Osteoblast (primary cell): ENCODE measurements at regions not wholly inside any gene's neighbourhood (a gene's known extent, or its start where the extent isn't known, plus 50 kb on each side); places are given as distances from the start of the nearest gene placed in this dataset.

ENCODE experiments used
- DNase-seq: peaks from one replicate; pipeline ENCODE4 v3.0.0; 2011; ENCODE audit warnings: low spot score, mixed read lengths; ENCODE audit not compliant: insufficient read length; ENCODE audit errors: missing footprints
- H2AFZ ChIP-seq: 2 replicates; pipeline ENCODE4 v1.6.0; 2011; ENCODE audit warnings: mild to moderate bottlenecking, low read length
- H3K27ac ChIP-seq: 2 replicates; pipeline ENCODE4 v1.5.1; 2011; ENCODE audit warnings: mild to moderate bottlenecking, low read depth, low read length, moderate library complexity
- H3K27me3 ChIP-seq: 2 replicates; pipeline ENCODE4 v1.6.0; 2012; ENCODE audit warnings: mild to moderate bottlenecking, control low read depth, inconsistent platforms, low read length, moderate library complexity; ENCODE audit not compliant: insufficient read depth
- H3K36me3 ChIP-seq: 2 replicates; pipeline ENCODE4 v1.5.1; 2011; ENCODE audit warnings: mild to moderate bottlenecking, low read length, control low read depth, moderate library complexity; ENCODE audit not compliant: insufficient read depth
- H3K4me1 ChIP-seq: 2 replicates; pipeline ENCODE4 v1.5.1; 2011; ENCODE audit warnings: mild to moderate bottlenecking, low read length, control low read depth, moderate library complexity; ENCODE audit not compliant: insufficient read depth
- H3K4me2 ChIP-seq: 2 replicates; pipeline ENCODE4 v1.6.0; 2011; ENCODE audit warnings: mild to moderate bottlenecking, low read length; ENCODE audit not compliant: insufficient read depth
- H3K4me3 ChIP-seq: fragments of 200-600 bp; sonication (generic); 3 replicates; pipeline ENCODE4 v1.5.1; 2012; ENCODE audit warnings: mild to moderate bottlenecking, low read length, inconsistent platforms; ENCODE audit not compliant: insufficient read depth
- H3K79me2 ChIP-seq: 2 replicates; pipeline ENCODE4 v1.6.0; 2012; ENCODE audit warnings: mild to moderate bottlenecking, low read length, control low read depth, inconsistent platforms; ENCODE audit not compliant: insufficient read depth
- H3K9me3 ChIP-seq: 2 replicates; pipeline ENCODE4 v1.5.1; 2011; ENCODE audit warnings: low read depth, low read length, control low read depth
- H4K20me1 ChIP-seq: 2 replicates; pipeline ENCODE4 v1.6.0; 2012; ENCODE audit warnings: mild to moderate bottlenecking, low read length, control low read depth; ENCODE audit not compliant: insufficient read depth
- TF ChIP-seq, protein P1 (sequence below): IDR thresholded peaks from 2 replicates; pipeline ENCODE4 v1.5.1; 2011; ENCODE audit warnings: mild to moderate bottlenecking, low read depth, low read length, moderate library complexity; ENCODE audit errors: extremely low read depth

- DNase-seq = peak; percentile 67
- Histone ChIP-seq H3K4me2 (no peak overlapping the region), H3K79me2 (no peaks in the 10 kb centered on the region), H3K4me3 (no peak overlapping the region), H3K27ac (no peak overlapping the region), H3K27me3 (peaks cover 17% of the 10 kb centered on the region), H3K4me1 (no peaks in the 10 kb centered on the region), H3K9me3 (no peaks in the 10 kb centered on the region), H2AFZ (no peak overlapping the region), H3K36me3 (no peaks in the 10 kb centered on the region), H4K20me1 (no peaks in the 10 kb centered on the region)
- TF ChIP-seq, protein P1, sequence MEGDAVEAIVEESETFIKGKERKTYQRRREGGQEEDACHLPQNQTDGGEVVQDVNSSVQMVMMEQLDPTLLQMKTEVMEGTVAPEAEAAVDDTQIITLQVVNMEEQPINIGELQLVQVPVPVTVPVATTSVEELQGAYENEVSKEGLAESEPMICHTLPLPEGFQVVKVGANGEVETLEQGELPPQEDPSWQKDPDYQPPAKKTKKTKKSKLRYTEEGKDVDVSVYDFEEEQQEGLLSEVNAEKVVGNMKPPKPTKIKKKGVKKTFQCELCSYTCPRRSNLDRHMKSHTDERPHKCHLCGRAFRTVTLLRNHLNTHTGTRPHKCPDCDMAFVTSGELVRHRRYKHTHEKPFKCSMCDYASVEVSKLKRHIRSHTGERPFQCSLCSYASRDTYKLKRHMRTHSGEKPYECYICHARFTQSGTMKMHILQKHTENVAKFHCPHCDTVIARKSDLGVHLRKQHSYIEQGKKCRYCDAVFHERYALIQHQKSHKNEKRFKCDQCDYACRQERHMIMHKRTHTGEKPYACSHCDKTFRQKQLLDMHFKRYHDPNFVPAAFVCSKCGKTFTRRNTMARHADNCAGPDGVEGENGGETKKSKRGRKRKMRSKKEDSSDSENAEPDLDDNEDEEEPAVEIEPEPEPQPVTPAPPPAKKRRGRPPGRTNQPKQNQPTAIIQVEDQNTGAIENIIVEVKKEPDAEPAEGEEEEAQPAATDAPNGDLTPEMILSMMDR = no peak
Observed at GRCh38 chr11:44377121-44377520, 67.2 kb upstream of the ALX4 start.

- Histone ChIP-seq H3K4me3 (no peak overlapping the region), H3K27me3 (peaks cover 25% of the 10 kb centered on the region), H3K79me2 (no peaks in the 10 kb centered on the region), H3K4me2 (no peak overlapping the region), H3K27ac (no peak overlapping the region), H3K4me1 (no peaks in the 10 kb centered on the region), H3K36me3 (no peaks in the 10 kb centered on the region), H2AFZ (no peak overlapping the region), H4K20me1 (no peaks in the 10 kb centered on the region), H3K9me3 (no peaks in the 10 kb centered on the region)
- TF ChIP-seq, protein P1 = no peak
- DNase-seq = no peak
Observed at GRCh38 chr11:44377914-44378321, 68.0 kb upstream of the ALX4 start.

- Histone ChIP-seq H3K79me2 (no peaks in the 10 kb centered on the region), H4K20me1 (no peaks in the 10 kb centered on the region), H3K4me2 (no peak overlapping the region), H2AFZ (no peak overlapping the region), H3K4me1 (no peaks in the 10 kb centered on the region), H3K36me3 (no peaks in the 10 kb centered on the region), H3K27ac (no peak overlapping the region), H3K27me3 (peaks cover 21% of the 10 kb centered on the region), H3K9me3 (no peaks in the 10 kb centered on the region), H3K4me3 (no peak overlapping the region)
- no peak for DNase-seq
- TF ChIP-seq, protein P1 = no peak
Observed at GRCh38 chr11:44379141-44380008, 69.4 kb upstream of the ALX4 start.

DNA sequence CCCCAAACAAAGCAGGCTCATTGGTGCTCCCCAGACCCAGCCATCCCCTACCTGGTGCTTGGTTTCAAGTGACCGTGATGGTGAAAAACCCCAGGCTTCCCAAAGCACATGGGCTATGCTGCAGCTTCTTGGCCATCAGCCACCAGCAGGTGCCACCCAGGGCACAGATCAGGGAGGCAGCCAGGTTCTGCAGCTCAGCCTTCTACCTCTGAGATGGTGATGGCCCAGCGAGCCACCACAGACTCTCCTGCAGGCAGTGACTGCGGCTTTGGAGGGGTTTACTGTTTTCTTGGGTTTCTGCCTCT lies 70.0 kb upstream of the ALX4 start:
- Histone ChIP-seq H2AFZ (no peak overlapping the region), H3K9me3 (no peaks in the 10 kb centered on the region), H3K4me1 (no peaks in the 10 kb centered on the region), H3K36me3 (no peaks in the 10 kb centered on the region), H3K27me3 (peaks cover 21% of the 10 kb centered on the region), H3K79me2 (no peaks in the 10 kb centered on the region), H4K20me1 (no peaks in the 10 kb centered on the region), H3K4me3 (no peak overlapping the region), H3K27ac (no peak overlapping the region), H3K4me2 (no peak overlapping the region)
- peak; percentile 45 for DNase-seq
- TF ChIP-seq, protein P1 = no peak
